Fibroblast of skin of scalp (primary cell): ENCODE measurements at regions not wholly inside any gene's neighbourhood (a gene's known extent, or its start where the extent isn't known, plus 50 kb on each side); places are given as distances from the start of the nearest gene placed in this dataset.
"Not testable (repeated sequence)": the region's sequence is repeated elsewhere in the genome, so short reads cannot be mapped to it uniquely, and the experiment has no call there.

ENCODE experiments used
- DNase-seq: peaks from one replicate; pipeline ENCODE4 v3.0.0-alpha.2; 2013

DNA sequence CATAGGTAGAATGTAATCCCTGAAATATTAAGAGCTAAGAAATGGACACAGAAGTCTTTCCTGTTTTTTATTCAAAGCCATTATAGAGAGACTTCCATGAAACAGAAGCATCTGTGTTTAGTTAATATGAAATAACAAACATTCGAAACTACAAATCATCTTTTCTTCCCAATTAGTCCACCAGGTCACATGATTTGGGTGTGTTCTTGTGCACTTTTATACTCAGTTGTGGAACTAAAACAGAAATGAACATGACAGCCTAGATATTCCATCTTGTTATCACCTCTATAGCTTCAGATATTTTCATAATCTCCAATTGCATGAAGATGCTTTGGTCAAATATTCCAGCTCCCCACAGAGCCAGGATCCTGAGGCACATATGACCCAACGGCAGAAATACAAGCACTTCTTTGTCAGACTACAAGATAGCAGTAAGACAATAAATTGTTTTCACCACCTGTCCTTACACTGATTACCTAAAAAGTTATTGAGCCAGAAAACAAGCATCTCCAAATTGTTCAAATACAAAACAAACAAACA is 116.8 kb upstream of the BEND6 start:
- no peak for DNase-seq

DNA sequence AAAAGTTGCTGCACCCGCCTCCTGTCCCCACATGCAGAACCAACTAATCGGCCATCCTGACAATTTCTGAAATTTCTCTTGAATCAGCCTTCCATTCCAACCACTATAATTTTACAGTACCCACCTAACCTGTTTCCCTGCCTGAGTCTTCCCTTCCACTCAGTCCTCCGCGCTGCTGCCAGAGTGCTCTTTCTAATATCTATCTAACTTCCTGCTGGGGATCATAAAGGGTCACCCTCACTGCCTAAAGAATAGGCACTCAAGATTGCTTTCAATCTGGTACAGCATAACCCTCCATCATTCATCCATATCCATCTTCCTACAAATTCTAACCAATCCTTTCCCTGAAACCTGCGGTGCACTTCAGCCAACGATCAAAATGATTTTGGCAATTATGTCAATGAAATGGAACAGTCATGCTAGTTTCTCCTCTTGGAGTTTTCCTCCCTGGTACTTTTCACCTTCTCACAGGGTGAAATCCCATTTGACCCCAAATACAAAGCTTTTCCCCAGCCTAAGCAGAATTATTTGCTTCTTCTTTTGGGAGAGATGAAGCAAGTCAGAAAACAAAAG is 117.5 kb upstream of the BEND6 start:
- DNase-seq = no peak

DNA sequence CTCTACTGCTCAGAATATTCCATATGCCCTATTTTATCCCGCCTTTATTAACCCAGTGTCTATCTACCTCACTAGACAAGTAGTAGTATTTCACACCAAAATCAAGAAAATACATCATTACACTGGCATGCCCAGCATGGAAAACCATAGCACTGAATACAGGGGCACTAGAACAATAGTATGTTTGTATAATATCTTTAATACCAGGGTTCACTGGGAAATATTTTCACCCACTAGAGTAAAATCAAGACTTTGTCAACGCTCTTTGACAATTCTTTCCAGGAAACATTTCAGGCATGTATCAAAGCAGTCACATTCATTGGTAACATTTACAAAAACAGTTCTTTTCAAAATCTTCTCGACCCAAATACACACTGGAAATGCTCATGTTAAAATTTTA is 119.3 kb upstream of the BEND6 start:
- no peak for DNase-seq

DNA sequence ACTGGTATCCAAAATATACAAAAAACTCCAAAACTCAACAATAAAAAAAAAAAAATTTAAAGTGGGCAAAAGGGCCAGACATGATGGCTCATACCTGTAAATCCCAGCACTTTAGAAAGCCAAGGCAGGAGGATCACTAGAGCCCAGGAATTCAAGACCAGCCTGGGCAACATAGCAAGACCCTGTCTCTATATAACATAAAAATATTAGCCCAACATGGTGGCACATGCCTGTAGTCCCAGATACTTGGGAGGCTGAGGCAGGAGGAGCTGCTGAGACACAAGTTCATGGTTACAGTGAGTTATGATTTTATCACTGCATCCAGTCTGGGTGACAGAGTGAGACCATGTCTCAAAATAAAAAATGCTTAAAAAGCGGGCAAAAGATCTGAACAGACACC is 121.0 kb upstream of the BEND6 start:
- no peak for DNase-seq

DNA sequence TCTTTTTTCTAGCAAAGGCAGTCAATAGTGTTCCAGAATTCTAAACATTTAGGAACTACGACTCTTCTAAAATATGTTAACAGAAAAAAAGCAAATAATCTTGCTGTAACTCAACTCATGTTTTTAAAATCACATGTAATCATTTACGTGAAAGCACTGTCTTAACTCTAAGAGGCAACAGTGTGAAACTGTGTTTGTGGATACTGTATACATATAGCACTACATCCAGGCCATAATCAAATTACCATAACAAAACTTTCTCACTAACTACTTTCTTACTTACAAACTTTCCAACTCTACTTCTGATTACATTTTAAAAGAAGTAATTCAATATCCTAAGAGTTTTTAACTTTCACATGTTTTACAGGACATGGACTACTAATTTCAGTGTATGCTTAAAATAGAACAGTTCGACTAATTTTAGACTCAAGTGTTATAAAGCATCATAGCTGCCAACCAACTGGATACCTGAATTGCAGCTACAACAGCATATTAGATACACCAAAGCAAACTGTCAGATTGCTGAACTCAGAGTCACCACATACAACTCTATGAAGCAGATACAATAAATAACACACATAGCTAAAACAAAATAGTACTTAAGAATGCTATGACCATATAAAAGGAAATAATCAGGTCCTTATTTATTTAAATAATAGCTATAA is 121.6 kb upstream of the BEND6 start:
- DNase-seq = no peak

DNA sequence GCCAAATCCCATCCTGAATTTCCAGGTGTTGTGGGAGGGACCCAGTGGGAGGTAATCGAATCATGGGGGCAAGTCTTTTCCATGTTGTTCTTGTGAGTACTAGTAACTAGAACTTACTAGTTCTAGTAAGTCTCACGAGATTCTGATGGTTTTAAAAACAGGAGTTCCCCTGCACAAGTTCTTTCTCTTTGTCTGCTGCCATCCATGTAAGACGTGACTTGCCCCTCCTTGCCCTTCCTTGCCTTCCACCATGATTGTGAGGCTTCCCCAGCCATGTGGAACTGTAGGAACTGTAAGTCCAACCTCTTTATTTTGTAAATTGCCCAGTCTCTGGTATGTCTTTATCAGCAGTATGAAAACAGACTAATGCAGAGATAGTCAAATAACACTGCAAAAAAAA is 122.7 kb upstream of the BEND6 start:
- DNase-seq = no peak

DNA sequence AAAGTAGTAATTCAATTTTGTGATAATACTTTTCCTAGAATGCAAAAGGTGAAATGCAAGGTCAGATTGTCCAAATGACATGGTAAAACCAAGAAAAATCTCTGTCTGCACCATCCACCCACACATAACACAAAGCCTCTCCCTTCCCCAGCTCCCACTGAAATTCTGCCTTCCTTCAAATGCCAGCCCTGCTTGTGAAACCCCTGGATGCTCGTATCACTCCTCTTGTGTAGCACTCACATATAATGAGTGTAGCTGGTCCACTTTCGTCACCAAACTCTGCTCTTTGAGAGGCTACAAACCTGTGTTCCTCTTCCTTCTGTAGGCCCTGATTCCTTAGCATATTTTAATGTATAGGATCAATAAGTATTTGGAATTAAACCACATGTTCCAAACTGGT is 123.6 kb upstream of the BEND6 start:
- DNase-seq = no peak

DNA sequence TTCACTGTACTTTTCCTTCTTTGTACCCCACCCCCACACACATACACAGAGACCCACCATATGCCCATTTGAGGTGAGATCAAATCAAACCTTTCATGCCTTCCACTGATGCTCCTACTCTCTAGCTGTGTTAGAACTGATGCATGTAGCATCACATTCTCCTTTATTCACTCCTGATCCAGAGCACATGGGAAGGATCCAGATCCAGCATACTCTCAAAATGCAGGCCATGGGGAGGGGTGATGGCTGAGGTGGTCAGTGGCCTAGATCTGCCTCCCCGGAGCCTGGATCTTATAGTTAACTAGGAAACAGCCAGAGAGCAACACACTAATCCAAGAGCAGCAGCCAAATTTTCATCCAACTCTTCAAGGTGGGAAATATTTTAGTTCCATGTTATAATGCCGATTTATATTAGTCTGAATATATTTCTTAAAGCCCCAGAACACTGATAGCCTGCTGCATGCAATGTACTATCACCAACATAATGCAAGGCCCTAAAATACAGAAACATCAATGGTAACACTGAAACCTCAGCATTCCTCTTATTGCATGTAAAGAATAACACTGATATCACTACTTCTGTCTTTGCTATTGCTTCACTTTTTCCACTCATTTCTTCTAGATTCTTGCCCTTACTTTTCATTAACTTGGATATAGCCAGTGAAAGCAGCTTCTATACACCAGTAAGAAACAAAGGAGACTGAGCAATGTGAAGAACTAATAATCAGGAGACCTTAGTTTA is 126.8 kb upstream of the BEND6 start:
- DNase-seq = peak; percentile 23

DNA sequence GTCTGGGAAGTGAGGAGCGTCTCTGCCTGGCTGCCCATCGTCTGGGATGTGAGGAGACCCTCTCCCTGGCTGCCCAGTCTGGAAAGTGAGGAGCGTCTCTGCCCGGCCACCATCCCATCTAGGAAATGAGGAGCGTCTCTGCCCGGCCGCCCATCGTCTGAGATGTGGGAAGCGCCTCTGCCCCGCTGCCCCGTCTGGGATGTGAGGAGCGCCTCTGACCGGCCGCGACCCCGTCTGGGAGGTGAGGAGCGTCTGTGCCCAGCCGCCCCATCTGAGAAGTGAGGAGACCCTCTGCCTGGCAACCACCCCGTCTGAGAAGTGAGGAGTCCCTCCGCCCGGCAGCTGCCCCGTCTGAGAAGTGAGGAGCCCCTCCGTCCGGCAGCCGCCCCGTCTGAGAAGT is 130.5 kb upstream of the BEND6 start:
- DNase-seq = not testable (repeated sequence)

DNA sequence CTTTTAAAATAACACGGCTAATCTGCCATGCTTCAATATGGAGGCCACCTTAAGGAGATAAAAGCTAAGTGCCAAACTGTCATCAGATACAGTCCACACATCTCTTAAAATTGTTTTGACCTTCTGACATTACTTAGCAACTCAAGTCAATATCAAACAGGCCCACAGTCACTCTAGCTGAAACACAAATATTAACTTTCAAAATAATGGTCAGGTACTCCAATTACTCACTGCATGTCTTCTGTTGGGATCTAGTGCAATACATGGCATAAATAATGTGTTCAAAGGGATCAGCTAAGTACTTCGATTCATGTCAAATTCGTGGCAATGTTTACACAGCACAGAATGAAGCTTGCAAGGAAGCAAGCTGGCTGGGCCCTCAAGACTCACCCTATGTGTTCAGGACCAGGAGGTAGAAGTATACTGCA is 133.9 kb upstream of the BEND6 start:
- DNase-seq = no peak

DNA sequence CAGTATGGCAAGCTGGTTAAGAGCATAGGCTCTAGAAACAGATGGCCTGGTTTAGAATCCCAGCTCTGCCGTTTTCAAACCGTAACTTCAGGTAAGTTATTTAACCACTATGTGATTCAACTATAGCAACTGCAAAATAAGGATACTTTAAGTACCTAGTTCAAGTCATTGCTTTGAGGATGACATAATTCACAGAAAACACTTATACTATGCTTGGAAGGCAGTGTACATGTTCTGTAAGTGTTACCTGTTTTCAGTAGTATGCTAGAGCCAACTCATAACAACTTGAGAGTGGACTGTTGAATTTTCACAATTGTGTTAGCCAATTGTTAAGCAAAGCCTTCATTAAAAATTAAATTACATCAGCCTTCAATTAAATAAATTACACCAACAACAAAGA is 134.8 kb upstream of the BEND6 start:
- no peak for DNase-seq

DNA sequence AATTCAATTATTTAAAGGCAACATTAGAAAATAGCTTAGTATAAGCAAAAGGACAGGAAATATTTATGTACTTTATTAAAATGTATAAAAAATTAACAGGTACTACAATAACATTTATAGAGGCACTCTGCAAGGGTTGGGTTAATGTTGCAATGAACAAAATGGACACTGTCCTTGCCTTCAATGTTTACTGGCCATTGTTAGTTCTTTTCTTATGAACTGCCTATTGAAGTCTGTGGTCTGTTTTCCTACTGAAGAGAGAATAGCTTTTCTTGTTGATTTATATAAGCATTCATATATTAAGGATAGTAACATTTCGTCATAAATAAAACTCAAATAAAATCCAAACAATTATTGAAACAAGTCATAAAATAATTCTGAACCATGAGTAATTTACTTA is 135.3 kb upstream of the BEND6 start:
- DNase-seq = no peak

DNA sequence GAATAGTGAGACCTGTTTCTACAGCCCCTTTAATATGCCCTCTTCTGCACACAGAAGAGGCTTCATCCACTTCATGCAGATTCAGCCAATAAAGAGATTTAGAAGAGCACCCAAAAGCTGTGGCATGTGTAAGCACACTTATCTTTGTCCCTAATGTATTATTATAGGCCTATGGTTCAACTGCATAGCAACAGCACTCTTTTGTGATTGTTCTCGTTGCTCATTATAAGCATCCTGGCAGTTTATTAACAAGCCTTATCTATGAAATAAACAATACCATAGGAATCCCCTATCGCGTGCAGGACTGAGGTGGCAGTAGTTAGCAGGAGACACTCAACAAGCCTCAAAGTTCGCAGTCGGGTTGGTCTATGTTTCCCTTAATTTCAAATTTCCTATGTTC is 138.5 kb upstream of the BEND6 start:
- no peak for DNase-seq

DNA sequence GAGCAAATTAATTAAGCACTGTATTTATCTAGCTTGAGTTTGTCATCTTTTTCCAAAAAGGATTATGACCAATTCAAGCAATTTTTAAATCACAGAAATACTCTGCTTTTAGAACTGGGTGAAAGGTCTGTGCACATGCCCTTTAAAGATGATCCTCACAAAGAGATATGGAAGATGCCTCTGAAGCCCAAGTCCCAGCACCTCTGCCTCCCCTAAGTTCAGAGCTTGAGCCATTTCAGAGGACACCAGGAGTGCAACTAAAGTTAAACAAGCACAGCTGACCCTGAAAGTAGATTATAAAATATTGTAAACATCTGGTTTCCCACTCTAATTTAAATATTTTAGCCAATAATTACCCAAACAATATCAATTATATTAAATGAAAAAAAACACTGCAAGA is 139.5 kb upstream of the BEND6 start:
- no peak for DNase-seq

DNA sequence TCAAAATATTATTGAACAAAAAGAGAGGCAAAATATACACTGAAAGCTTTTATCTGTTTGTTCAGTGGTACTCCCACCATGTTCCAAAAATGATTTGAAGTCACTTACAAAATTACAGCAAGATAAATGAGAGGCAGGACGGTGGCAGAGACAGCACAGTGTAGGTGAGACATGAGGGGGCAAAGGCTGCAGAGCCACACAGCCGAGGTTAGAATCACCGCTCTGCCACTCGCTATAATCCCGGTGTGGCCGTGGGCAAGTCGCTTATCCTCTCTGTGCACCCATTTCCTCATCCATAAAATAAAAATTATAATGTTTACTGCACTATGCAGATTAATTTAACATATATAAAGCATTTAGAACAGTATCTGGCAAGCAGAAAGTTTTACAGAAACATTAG is 140.1 kb upstream of the BEND6 start:
- no peak for DNase-seq

DNA sequence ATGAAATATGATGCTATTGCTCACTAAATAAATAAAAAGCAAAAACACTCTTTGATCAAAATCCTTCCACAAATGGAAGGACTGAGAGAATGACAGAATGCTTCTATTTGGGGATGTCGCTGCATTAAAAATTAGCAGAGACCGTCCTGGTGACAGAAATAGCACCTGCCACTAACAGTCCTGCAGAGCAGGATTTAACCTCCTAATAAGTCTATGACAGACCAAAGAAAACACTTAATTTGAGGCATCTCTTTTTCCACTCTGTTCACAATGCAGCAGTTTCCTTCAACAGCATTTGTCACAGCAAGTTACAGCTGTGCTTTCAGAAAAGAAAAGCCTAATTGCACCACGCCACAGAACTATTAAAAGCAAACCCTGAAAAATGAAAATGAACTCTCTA is 140.6 kb upstream of the BEND6 start:
- no peak for DNase-seq

DNA sequence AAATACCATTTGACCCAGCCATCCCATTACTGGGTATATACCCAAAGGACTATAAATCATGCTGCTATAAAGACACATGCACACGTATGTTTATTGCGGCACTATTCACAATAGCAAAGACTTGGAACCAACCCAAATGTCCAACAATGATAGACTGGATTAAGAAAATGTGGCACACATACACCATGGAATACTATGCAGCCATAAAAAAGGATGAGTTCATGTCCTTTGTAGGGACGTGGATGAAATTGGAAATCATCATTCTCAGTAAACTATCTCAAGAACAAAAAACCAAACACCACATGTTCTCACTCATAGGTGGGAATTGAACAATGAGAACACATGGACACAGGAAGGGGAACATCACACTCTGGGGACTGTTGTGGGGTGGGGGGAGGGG is 142.1 kb upstream of the BEND6 start:
- not testable (repeated sequence) for DNase-seq

DNA sequence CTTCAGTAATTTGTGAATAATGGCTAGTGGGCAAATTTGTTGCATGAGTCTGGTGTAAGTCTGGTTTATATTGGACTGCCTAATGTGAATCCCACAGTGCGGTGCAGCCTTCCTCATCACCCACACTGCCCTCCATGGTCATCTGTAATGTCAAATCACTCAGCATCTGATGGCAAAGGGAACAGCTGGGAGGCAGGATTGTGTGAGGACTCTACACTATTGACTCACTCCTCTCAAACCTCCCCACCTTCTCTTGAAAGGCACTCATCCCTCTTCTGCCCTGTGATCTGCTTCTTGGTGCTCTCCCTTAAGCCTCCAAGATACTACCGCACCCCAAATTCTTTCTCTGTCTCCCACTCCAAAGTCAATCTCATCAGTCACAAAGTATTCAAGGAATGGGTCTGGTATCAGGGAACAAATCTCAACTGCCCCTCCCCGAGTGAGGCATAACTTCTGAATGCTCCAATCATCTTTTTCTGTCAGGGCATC is 146.0 kb upstream of the BEND6 start:
- peak; percentile 75 for DNase-seq

DNA sequence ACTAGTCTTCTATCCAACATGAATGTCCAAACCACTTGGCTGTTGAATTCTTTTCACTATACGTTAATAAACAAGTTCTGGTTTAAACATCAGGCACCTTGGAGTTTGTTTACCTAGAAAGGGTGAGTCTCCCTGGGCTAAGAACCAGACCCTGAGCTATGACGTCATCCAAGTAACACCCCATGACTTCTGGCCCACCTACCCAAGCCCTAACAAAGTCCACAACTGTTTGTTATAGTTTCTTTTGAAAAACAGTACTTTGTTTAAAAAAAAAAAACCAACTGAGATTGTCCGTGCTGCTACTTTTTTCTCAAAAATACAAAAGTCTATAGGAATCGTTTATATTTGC is 146.9 kb upstream of the BEND6 start:
- DNase-seq = no peak

DNA sequence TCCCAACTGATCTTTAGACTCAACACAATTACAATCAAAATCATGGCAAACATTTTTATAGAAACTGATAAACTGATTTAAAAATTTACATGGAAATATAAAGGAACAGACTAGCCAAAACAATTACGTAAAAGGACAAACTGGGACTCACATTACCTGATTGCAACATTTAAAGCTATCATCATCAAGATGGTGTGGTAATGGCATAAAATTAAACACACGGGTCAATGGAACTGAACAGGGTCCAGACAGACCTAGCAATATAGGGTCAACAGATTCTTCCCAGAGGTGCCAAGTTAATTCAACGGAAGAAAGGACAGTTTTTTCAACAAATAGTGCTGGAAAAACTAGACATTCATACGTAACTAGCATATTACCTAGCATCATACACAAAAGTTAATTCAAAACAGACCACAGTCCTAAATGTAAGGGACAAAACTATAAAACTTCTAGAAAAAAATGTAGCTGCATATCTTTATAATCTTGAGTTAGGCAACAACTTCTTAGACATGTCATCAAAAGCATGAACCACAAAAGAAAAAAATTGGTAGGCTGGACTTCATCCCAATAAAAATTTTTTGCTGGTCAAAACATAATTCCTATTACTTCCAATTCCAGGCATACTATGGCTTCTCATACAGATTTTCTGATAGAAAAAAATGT is 147.4 kb upstream of the BEND6 start:
- DNase-seq = peak; percentile 77

DNA sequence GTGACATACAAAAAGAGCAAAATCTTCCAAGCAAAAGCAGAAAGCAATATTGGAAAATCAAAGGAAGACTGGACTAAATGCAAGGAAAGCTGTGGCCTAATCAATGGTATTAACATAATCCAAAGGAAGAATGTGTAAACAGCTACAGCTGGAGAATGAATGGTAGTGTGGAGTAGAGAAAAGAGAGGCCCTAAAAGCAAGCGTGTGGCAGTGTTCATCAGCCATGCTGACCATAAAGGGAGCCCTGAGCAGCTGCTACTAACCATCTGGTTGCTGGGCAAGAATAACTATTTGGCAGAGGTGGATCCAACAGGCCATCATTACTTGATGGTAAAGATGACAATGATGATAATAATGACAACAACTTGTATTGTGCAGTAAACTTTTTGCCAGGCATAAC is 148.5 kb upstream of the BEND6 start:
- no peak for DNase-seq

DNA sequence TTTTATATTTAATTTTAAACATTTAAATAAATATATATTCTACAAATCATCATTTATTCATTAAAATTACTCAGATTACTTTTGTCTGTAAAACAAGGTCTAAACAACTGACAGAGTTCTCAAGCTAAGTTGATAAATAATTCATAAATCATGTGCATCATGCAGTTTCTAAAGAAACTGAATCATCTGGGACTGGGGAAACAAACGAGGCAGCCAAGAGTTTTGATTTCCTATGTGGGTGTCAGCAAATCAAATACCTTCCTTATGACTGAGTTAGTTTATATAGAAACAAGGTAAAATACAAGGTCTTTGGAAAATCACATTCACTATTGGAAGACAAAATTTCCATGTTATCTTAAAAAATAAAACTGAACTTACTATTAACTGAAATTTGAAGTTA is 149.9 kb upstream of the BEND6 start:
- peak; percentile 64 for DNase-seq

DNA sequence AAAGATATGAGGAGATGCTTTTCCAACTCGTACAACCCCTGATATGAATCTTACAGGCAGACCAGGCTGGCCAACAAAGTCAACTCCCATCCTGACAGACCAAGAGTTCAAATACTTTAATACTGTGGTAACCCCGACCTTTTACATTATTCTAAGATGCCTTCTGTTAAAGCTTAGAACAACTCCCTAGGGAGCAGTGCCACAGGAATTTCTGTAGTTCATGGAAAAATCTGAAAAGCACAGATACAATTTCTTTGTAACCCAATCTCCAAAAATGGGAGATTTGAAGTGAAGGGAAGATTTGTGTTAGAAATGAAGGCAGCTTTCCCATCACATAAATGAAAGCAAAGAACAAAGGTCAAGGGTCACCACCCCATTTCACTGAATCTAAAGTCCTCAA is 151.3 kb upstream of the BEND6 start:
- peak; percentile 93 for DNase-seq
